Hematopoietic multipotent progenitor cell treated with erythropoietin and hydrocortisone succinate and interleukin-3 and kit ligand, for 8 days (in vitro differentiated cells): ENCODE measurements at regions not wholly inside any gene's neighbourhood (a gene's known extent, or its start where the extent isn't known, plus 50 kb on each side); places are given as distances from the start of the nearest gene placed in this dataset.
"Not testable (repeated sequence)": the region's sequence is repeated elsewhere in the genome, so short reads cannot be mapped to it uniquely, and the experiment has no call there.

Experiments
- DNase-seq: peaks from one replicate; pipeline ENCODE4 v3.0.0-alpha.2; 2015

DNA sequence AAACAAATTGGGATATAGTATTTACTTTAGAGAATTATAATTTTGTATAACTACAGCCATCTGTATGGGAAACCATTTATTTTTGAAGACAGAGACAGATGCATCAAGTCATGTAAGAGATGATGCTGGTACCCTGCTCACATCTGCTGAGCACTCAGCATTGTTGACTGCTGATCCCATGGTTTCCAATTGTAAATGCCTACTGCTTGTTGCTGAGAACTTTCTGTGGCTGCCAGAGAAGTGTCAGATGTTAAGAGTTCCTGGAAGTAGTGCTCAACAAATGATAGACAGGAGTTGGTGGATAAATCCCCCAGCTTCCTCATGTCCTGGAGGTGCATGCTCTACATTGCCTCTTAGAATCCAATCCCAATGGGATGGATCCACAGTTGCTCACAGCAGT is 167.1 kb downstream of the OXSM start:
- DNase-seq = no peak

DNA sequence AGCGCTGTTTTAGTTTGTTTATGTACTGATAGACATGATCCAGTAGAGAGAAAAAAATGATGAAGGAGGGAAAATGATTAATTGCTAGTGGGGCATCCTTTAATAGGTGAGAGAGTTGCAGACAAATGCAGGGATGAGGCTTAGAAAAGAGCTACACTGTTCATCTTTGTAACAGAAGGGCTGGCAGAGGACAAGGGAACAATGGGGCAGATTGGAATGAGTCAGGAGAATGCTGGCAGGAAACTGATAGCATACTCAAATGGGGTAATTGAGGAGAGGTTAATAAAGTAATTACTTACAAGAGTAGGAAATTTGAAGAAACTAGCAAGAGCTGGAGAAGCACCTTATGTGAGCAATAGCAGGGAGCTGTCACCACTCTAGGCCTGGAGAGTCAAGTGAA is 170.9 kb downstream of the OXSM start:
- DNase-seq = no peak

DNA sequence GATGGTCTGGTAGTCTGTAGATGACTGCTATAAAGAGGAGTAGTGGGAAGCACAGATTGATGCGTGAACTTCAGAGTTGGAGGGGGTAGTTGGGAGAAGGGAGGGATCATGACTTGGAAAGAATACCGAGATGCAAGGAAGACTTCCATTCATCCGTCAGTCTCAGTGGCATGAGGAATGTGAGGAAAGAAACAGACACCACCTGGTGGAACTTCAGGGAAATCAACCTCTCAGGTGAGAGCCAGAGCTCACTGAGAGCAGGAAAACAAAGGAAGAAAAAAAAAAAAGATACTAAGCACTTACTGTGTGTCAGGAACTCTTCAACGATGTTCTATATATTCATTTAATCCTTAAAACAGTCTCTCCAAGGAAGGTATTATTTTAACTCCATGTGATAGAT is 172.4 kb downstream of the OXSM start:
- no peak for DNase-seq

DNA sequence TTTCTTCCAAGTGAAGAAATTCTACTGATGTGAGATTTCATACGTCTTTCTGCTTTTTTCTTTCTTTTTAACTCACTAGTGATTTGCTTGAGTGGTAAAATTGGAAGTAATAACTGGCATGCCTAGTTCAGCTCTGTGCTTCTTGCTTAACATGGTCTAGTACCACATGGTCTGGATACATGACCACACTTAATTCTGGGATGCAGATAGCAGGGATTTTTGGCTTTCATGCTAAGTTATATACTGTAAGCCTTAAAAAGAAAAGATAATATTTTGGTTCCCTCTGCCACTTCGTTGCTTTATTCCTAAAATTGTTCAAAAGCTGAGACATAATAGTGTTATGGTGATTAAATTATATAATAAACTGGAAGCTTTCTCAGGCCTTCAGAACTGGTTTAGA is 174.3 kb downstream of the OXSM start:
- DNase-seq = no peak

DNA sequence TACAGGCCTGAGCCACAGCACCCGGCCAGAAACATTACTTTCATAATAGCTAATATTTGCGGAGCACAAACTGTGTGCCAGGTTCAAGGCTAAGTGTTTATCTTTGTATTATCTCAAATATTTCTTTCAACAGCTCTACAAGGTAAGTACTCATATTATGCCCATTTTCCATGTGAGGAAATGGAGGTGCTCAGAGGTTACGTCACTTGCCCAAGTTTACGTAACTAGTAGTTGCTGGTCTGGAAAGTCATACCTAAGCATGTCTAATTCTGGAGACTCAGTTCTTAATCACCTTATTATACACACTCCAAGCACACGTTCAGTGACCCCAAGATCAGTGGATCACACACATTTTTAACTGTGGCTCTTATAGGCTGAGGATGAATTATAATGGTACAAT is 177.5 kb downstream of the OXSM start:
- DNase-seq = no peak

DNA sequence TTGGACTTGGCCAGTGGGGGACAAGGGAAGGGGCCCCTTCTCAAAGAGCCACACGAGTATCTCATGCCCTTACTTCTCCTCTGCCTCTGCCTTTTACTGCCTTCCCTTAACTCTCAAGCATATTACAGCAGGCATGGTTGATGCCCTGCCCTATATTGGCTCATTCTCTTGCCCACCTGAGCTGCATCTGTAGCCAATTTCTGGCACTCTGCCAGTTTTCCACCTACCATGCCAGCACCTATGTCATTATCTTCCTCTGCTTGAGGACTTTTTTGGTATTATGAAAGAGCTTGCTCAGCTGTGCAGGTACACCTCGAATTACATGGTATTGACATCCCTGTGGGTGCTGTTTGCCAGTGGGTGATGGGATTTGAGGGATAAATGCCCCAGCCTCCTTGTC is 181.8 kb downstream of the OXSM start:
- DNase-seq = no peak

DNA sequence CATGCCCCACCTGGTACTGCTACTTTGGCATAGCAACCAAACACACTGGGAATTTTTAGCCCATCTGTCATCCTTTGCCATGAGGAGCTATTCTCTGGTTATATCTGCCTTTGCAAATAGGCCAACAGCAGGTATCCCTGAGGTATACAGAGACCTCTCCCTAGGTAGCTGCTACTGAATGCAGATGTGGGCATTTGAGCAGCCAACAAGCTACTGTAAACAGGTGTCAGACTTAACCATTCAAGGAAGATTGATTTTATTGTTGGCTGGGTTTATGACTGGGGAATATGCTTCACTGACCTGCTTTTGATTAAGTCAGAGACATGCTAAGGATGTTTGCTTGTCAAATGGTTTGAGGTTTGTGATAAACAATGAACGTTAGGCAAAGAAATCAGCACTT is 183.2 kb downstream of the OXSM start:
- DNase-seq = no peak

DNA sequence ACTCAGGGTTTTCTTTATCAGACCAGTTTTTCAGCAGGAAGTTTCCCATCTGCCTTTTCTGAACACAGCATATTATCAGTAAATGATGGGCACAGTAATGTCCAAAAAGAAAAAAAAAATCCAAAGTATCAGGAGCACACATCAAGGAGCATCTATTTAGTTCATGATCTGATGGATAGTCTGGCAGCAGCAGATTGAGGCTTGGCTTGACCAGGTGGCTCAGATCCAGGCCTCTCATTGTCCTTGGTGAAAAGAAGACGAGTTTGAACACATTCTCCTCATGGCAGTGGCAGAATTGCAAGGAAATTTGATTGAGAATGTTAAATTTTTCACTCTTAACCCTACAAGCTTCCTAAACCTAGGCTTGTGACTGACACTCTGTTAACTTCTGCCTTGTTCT is 192.9 kb downstream of the OXSM start:
- DNase-seq = no peak

DNA sequence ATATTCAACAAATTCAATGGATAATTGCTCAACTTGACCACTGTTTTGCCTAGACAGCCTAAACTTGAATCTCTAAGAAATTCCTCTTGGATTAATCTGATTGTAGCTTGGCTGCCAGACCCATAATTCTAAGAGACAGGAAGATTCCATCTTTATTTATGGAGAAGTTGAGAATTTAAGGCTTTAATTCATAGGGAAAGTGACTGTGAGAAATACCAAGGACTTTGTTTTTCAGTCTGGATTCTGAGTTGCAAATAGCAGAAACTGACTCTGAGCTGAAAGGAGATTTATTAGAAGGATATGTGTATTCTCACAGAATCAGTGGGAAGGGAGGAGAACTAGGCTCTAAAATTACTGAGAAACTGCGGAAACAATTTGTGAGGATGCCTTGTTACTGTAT is 195.7 kb downstream of the OXSM start:
- DNase-seq = no peak

DNA sequence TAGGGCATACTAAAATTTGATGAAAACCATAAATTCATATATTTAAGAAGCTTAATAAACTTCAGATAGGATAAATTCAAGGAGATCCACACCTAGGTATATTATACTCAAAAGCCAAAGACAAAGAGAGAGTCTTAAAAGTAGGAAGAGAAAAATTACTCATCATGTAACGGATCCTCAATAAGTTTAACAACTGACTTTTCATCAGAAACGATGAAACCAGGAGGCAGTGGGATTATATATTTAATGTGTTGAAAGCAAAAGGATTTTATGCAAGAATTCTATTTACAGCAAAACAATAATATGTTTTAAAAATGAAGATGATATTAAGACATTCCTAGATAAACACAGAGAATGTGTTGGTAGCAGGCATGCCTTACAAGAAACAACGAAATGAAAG is 202.7 kb downstream of the OXSM start:
- no peak for DNase-seq

DNA sequence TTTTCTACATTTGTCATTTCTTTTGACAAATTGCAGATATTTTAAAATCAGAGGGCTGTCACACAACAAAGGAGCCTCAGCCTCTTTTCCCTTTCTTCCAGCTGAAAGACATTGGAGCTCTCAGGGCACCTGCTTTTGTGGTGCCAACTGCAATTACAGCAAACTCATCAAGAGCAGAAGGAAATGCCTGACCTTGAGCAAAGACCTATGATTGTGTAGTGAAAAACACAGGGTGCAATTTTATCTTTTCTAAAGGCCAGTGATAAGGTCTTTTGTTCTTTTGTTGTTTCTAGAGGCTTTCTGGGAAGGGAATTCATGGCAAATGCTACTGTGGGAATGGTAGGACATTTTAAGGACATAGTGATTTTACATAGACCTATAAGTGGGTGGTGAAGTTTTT is 214.3 kb downstream of the OXSM start:
- no peak for DNase-seq

DNA sequence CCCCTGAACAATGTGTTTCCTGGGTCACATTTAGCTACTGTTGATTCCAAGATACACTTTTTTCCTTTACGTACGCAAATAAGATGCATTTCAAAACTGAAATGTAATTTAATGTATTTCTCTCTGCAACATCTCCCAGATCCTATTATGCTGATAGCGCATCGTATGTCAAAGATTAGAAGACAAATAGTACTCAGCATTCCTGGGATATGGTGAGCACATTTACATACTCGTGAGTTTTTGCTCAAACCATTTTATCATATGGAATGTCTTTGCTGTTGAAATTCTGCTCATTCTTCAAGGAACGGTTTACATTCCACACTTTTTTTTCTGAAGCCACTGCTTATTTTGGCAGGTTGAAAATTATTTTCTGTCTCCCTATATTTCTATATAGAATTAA is 221.4 kb downstream of the OXSM start:
- no peak for DNase-seq

DNA sequence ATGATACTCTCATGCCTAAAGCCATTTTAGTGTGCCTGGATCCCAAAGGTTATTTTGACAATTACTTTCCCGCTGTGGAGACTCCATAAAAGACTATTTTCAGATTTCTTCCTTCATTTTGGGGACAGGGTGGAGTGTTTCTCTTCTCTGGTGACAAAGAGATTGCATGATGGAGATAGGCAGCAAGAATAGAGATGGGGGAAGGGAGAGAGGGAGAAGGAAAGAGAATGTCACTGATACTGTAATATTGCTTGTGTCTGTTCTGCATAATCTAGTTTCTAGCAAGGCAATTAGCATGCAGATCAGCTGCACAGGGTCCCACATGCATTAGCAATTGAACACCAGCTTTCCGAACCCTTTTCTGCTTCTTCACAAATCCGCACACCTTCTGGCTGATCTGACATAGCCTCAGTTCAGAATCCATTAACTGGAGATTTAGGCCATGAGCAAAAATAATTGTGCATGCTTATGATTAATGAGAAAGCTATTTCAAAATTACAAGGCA is 222.4 kb downstream of the OXSM start:
- DNase-seq = no peak

DNA sequence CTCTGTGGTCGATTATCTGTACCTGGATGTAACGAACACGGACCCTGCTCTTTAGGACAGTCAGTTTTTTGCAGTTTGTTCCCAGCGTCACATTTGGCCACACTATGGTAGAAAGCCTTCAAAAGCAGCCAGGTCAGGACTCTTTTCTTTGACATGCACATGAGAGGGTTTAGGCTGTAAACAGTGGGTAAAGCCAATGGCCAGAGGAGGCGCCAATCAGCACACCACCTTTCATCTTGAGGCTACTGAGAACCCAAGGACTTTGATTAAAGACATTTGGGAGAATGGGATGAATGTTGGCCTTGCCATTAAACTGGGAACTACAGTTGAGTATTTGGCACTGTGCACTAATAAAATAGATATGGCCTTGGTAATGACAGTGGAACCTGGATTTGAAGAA is 225.9 kb downstream of the OXSM start:
- no peak for DNase-seq

DNA sequence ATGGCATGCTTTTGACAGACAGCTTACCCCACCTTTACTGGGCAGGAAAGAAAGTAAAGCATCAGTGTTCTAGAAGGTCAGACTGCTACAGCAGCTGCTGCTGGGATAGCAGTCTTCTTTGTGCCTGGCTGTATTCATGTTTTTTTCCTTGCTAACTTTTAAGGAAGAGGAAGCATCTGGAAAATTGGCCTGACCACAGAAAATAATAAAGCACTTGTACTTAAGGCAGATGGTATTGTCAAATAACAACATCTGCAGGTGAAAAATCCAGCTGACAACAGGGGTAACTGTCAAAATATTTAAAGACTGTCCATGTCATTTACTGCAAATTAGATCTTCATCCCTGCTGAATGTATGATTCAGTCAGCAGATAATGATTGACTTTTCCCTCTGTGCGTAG is 229.0 kb downstream of the OXSM start:
- DNase-seq = no peak

DNA sequence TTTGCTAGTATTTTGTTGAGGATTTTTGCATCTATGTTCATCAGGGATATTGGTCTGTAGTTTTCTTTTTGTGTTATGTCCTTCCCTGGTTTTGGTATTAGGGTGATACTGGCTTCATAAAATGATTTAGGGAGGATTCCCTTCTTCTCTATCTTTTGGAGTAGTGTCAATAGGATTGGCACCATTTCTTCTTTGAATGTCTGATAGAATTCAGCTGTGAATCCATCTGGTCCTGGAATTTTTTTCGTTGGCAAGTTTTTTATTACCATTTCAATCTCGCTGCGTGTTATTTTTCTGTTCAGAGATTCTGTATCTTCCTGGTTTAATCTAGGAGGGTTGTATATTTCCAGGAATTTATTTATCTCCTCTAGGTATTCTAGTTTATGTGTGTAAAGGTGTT is 234.3 kb downstream of the OXSM start:
- DNase-seq = not testable (repeated sequence)

DNA sequence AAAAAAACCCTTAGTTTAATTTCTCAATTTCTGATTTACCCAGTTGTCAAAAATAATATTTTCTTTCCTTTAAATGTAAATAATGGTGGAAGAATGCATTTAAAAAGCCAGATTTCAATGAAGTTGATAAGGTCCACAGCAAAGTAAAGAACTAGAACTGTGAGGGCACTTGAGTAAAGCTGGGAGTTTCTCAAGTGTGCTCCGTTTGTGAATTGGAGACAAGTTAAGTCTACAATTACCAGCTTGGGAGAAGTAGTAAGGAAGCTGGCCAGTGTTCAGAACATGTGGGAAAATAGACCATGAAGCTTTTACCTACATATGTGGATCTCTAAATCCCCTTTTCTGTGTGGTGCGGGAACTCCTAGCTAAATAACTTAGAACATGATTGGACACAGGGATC is 239.4 kb downstream of the OXSM start:
- no peak for DNase-seq

DNA sequence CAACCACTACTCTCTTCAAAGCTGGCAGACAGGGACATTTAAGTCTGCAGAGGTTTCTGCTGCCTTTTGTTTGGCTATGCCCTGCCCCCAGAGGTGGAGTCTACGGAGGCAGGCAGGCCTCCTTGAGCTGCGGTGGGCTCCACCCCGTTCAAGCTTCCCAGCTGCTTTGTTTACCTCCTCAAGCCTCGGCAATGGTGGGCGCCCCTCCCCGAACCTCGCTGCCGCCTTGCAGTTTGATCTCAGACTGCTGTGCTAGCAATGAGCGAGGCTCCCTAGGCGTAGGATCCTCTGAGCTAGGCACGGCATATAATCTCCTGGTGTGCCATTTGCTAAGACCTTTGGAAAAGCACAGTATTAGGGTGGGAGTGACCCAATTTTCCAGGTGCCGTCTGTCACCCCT is 252.2 kb downstream of the OXSM start:
- DNase-seq = not testable (repeated sequence)

DNA sequence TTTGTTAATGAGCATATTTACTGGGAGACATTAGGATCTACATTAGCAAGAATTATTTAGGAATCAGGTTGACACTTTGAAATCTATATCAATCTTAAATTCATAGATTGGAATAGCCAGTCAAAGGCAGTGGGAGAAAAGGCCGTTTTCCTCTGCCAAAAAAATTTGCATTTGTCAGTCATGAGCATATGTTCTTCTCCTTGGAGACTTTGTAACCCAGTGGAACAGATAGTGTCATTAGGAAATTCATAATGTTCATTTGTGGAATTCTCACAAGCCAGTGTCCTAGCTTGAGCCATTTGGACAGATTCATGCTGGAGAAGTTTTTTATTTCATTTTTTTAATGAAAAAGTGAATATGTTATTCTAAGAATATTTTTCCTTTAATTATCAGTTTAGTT is 260.1 kb downstream of the OXSM start:
- no peak for DNase-seq

DNA sequence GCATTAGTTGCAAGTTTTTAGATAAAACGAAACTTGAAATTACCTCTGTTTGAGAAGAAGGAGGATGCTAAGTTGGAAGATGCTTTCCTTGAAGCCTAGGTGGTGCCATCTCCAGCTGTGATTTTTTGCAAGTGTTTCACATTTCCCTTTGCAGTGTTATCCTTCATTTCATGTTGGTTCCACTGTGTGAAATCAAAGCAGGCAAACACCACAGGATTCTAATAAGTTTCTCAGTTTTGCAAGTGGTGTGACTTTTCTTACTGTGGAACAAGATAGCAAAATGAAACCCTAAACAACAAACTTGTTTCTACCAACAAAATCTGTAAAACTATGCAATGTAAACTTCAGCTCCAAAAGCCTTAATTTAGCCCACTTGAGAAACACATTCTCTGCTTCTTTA is 260.9 kb downstream of the OXSM start:
- no peak for DNase-seq

DNA sequence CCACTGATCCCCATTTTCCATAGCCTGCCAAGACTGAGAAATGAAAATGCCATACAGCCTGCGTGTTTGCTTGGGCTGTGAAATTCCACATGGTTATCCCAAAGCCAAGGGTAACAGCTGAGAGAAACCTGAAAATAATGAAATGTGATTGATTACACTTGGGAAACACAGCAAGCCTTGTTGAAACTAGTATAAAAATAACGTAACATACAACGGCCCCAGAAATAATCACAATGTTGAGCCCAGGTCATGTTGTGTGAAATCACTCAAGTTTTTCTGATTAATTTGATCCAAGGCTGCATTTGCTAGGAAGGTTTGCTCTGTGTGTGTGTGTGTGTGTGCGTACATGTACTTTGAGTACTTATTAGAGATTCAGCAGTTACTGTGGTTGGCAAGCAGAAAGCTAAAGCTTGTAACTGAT is 269.0 kb downstream of the OXSM start:
- DNase-seq = no peak

DNA sequence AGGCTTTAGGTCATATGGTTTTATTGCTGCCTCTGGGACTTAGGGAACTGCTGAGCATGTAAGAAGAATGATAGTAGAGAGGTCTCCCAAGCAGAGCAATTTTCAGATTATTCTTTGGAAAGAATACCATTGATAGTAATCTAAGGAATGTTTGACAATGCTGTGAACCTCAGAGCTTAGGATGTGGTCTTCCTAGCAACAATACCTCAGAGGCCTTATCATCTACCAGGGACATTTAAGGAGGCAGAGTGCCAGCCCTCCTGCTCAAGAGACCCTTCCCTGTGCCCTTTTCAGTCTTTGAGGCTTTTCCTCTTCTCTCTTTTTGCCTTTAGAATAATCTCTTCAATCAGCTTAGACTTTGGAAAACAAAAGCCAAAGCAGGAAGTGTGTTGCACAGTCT is 272.1 kb downstream of the OXSM start:
- no peak for DNase-seq

DNA sequence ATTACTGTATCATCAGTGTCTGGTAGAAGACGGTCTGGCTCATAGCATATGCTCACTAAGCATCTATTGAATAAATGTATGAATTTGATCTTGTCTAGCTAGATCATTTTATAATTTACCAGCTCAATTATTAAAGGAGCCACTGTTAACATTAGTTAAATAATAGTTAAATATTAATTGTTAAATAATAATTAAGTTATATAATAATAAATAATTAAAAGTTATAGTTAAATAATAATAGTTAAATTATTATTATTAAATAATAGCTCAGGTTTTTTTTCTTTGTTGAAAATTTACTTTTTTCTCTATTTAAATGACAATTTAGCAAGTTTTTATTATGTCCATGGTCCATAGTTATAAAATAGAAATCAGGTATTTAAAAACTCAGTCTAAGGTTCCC is 274.4 kb downstream of the OXSM start:
- no peak for DNase-seq

DNA sequence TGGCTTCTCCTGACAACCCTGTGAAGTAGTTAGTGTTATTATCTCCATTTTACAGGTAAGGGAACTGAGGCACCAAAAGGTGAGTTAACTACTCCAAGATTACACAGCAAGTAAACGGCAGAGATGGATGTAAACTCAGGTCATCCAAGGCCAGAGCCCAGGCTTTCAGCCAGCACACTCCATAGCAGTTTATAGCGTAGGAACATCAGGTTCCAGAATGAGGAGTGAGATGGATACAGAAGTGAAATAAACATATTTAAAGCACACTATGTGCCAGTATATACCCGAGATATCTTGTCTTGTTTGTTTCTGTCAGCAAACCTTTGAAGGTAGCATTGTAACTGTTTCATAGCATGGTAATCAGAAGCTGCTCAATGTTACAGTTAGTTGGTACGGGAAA is 279.0 kb downstream of the OXSM start:
- no peak for DNase-seq

DNA sequence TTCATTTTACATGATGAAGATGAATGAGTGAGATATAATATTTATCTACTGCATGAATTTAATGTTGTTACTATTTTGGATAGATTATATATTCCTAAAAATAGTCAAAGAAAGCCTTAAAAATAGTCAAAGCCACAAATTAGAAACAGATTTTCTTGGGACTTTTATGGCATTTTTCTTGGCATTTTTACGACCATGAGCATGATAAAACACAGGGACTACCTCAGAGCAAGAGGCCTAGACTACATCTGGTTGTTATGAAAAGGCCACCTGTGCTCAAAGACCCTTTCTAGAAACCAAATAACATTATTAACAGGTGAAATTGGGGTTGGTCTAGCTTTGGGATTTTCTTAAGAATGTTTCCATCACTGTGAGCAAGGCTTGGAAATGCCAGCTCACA is 281.0 kb downstream of the OXSM start:
- DNase-seq = no peak

DNA sequence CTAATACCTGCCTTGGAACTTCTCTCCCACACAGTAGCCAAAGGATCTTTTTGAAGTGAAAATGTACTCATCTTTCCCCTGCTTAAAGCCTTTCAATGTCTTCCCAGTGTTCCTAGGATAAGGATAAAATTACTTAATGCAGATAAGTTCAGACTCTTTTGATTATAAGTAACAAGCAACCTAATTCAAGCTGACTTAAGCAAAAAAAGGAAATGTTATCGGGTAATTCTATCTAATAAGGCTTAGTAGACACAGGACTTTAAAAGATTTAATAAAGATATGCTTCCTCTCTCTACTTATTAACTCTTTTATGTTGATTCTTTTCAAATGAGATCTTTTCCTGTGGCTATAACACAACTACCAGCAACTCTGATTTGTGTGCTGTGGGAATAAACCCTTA is 284.2 kb downstream of the OXSM start:
- DNase-seq = no peak
